Spleen (tissue), 11 donors: ENCODE measurements at regions not wholly inside any gene's neighbourhood (a gene's known extent, or its start where the extent isn't known, plus 50 kb on each side); places are given as distances from the start of the nearest gene placed in this dataset.
A peak's percentile ranks its signal among the peaks of the same experiment; 100 is the strongest.
"Not testable (repeated sequence)": the region's sequence is repeated elsewhere in the genome, so short reads cannot be mapped to it uniquely, and the experiment has no call there.

ENCODE experiments used
- DNase-seq: peaks from one replicate; pipeline ENCODE4 v3.0.0-alpha.2; 2020
- H3K27ac ChIP-seq, 8 donors: fragments of 200-600 bp; sonication (generic) in 7 of 8; 1 replicate in 4 of 8; 2 replicates in 4 of 8; pipeline versions ENCODE4 v1.5.0 to v1.8.0; 2016 to 2021; ENCODE audit warnings: inconsistent platforms in 4 of 8, mild to moderate bottlenecking in 4 of 8, moderate library complexity in 1 of 8
- H3K27me3 ChIP-seq, 7 donors: fragments of 200-600 bp; sonication (generic) in 6 of 7; replicated peaks in 1 of 7; 1 replicate in 4 of 7; 2 replicates in 3 of 7; pipeline versions ENCODE4 v1.5.0 to v1.8.0; 2016 to 2021; ENCODE audit warnings: inconsistent platforms in 3 of 7, mild to moderate bottlenecking in 1 of 7
- H3K36me3 ChIP-seq, 6 donors: fragments of 200-600 bp; sonication (generic) in 5 of 6; 1 replicate in 4 of 6; 2 replicates in 2 of 6; pipeline versions ENCODE4 v1.5.0 to v1.8.0; 2016 to 2021; ENCODE audit warnings: inconsistent platforms in 2 of 6
- H3K4me1 ChIP-seq, 6 donors: fragments of 200-600 bp; sonication (generic) in 5 of 6; 1 replicate in 3 of 6; 2 replicates in 3 of 6; pipeline versions ENCODE4 v1.5.0 to v1.8.0; 2016 to 2021; ENCODE audit warnings: inconsistent platforms in 3 of 6
- H3K4me3 ChIP-seq, 8 donors: fragments of 200-600 bp; sonication (generic) in 7 of 8; 1 replicate in 4 of 8; 2 replicates in 4 of 8; pipeline versions ENCODE4 v1.5.0 to v1.8.0; 2016 to 2021; ENCODE audit warnings: inconsistent platforms in 4 of 8, mild to moderate bottlenecking in 4 of 8, moderate library complexity in 2 of 8
- H3K9me3 ChIP-seq, 8 donors: fragments of 200-600 bp; sonication (generic) in 7 of 8; 1 replicate in 4 of 8; 2 replicates in 4 of 8; pipeline versions ENCODE4 v1.5.0 to v1.8.0; 2016 to 2021; ENCODE audit warnings: inconsistent platforms in 4 of 8
- CTCF ChIP-seq, 11 experiments: fragments of 200-600 bp in 7 of 11; fragments of 450-650 bp in 4 of 11; sonication (generic) in 4 of 11; IDR thresholded peaks in 8 of 11; conservative IDR thresholded peaks in 3 of 11; 1 replicate in 7 of 11; 2 replicates in 4 of 11; pipeline versions ENCODE4 v1.4.0 to v1.8.0; 2016 to 2021; ENCODE audit warnings: antibody characterized with exemption in 11 of 11, inconsistent platforms in 4 of 11, mild to moderate bottlenecking in 1 of 11
- POLR2A ChIP-seq, 3 donors: fragments of 450-650 bp; IDR thresholded peaks; one replicate each; pipeline ENCODE4 v1.5.1; 2017; ENCODE audit warnings: antibody characterized with exemption in 3 of 3, mild to moderate bottlenecking in 1 of 3
- POLR2AphosphoS5 ChIP-seq, 3 donors: sonication (generic); formaldehyde crosslinking; IDR thresholded peaks; one replicate each; pipeline ENCODE4 v1.5.1; 2017; ENCODE audit warnings: antibody characterized with exemption in 3 of 3
- WGBS, 5 donors: extraction: QIAGEN DNeasy Blood & Tissue Kit in 3 of 5; methylation state at CpG; one replicate each; pipeline versions ENCODE4 v1.1.5 to v1.1.7; 2013 to 2018; 5-methylcytosine and 5-hydroxymethylcytosine counted together
- intact Hi-C: fragments of 100-400 bp; cut with DNase I; formaldehyde crosslinking; loops from one replicate; pipeline ENCODE4 v1.15.0; 2023; ENCODE audit warnings: low total_unique reads
- donor health status: healthy with polysubstance abuse.
- donor health status: DM: no; HTN: no; CAD: no; lungs with moderate emphysema.
- donor health status: DM: no; HTN: no; CAD: no.
- donor health status: Bipolar disorder and iron deficiency.
- donor health status: healthy.
- donor health status: DM: no; HTN: no; CAD: no.
- donor health status: DM: yes; HTN: yes; CAD: no.

GRCh38 chr14:105880616-105881015 lies 354.2 kb downstream of the TMEM121 start:
- Histone ChIP-seq H3K36me3 (no peaks in the 10 kb centered on the region), H3K4me1 (peaks cover 0 to 8% (median 0%) of the 10 kb centered on the region in 6 donors), H3K27me3 (peaks cover 0 to 18% (median 0%) of the 10 kb centered on the region in 7 donors), H3K4me3 (no peak overlapping the region), H3K9me3 (no peaks in the 10 kb centered on the region), H3K27ac (no peak overlapping the region)
- TF ChIP-seq CTCF (IDR thresholded peaks at IDR 0.05 in 8 of 11, conservative IDR thresholded peaks at IDR 0.05 in 3 of 11): no peak
- no peak for TF ChIP-seq POLR2AphosphoS5 (IDR thresholded peaks at IDR 0.05)
- no peak for TF ChIP-seq POLR2A (IDR thresholded peaks at IDR 0.05)
- WGBS, 5 donors: 42 to 59% (median 49%) methylated on average over 7 to 11 of the region's 11 CpGs; no CpG with 5 or more reads in 1 of the 5 donors
- DNase-seq: peak; percentile 40
- intact Hi-C loops: no loop called here

- Histone ChIP-seq H3K36me3 (no peaks in the 10 kb centered on the region), H3K27me3 (peaks cover 0 to 18% (median 0%) of the 10 kb centered on the region in 7 donors), H3K4me1 (peaks cover 0 to 8% (median 0%) of the 10 kb centered on the region in 6 donors), H3K9me3 (no peaks in the 10 kb centered on the region), H3K4me3 (no peak overlapping the region), H3K27ac (peak overlapping the region in 1 of 8 donors; percentile 30)
- no peak for TF ChIP-seq POLR2AphosphoS5 (IDR thresholded peaks at IDR 0.05)
- no peak for TF ChIP-seq POLR2A (IDR thresholded peaks at IDR 0.05)
- TF ChIP-seq CTCF (IDR thresholded peaks at IDR 0.05 in 8 of 11, conservative IDR thresholded peaks at IDR 0.05 in 3 of 11): no peak
- intact Hi-C loops: no loop called here
- peak; percentile 66 for DNase-seq
- WGBS, 5 donors: 45 to 62% (median 50%) methylated on average over 1 to 18 of the region's 18 CpGs
Measured at GRCh38 chr14:105881021-105881930, 354.9 kb downstream of the TMEM121 start.

- H3K36me3 ChIP-seq, intact Hi-C loops, H3K4me1 ChIP-seq, H3K9me3 ChIP-seq, H3K4me3 ChIP-seq: not testable (repeated sequence)
- H3K27me3 ChIP-seq: peaks cover 0 to 18% (median 0%) of the 10 kb centered on the region in 7 donors
- DNase-seq: peak; percentile 62
- H3K27ac ChIP-seq: peak overlapping the region in 1 of 8 donors; percentile 30
- 35 to 64% (median 49%) methylated on average over 2 to 10 of the region's 10 CpGs for WGBS, 5 donors
Measured at GRCh38 chr14:105882011-105882410, 355.6 kb downstream of the TMEM121 start.

- WGBS, 5 donors: 51 to 64% (median 58%) methylated on average over 3 to 5 of the region's 5 CpGs
- H3K36me3 ChIP-seq: no peaks in the 10 kb centered on the region
- intact Hi-C loops: no loop called here
- DNase-seq: peak; percentile 72
- peaks cover 0 to 18% (median 0%) of the 10 kb centered on the region in 7 donors for H3K27me3 ChIP-seq
- TF ChIP-seq POLR2AphosphoS5 (IDR thresholded peaks at IDR 0.05) (no peak), CTCF (IDR thresholded peaks at IDR 0.05 in 8 of 11, conservative IDR thresholded peaks at IDR 0.05 in 3 of 11) (no peak), POLR2A (IDR thresholded peaks at IDR 0.05) (no peak)
- peaks cover 0 to 8% (median 0%) of the 10 kb centered on the region in 6 donors for H3K4me1 ChIP-seq
- H3K4me3 ChIP-seq: peak overlapping the region in 1 of 8 donors; percentile 44
- no peak overlapping the region for H3K27ac ChIP-seq
- no peaks in the 10 kb centered on the region for H3K9me3 ChIP-seq
Measured at GRCh38 chr14:105882626-105883025, 356.2 kb downstream of the TMEM121 start.
